ENCODE measurements at regions not wholly inside any gene's neighbourhood (a gene's known extent, or its start where the extent isn't known, plus 50 kb on each side); places are given as distances from the start of the nearest gene placed in this dataset.

GRCh38 chr18:40583671-40584070 lies 1371.4 kb upstream of the PIK3C3 start:
- no peak for TF ChIP-seq CTCF (conservative IDR thresholded peaks at IDR 0.05; ENCODE audit: low read depth in 2 of 2)
- no peak for TF ChIP-seq POLR2AphosphoS5 (IDR thresholded peaks at IDR 0.05; ENCODE audit: low read depth)
- TF ChIP-seq EZH2 (IDR thresholded peaks at IDR 0.05; ENCODE audit: low read depth, unreplicated experiment) = no peak

Measured in GM23338 (cell line).